NCI-H446 (cell line): ENCODE measurements at regions not wholly inside any gene's neighbourhood (a gene's known extent, or its start where the extent isn't known, plus 50 kb on each side); places are given as distances from the start of the nearest gene placed in this dataset.

Source experiments
- DNase-seq, 2 experiments: peaks; one replicate each; lab custom pipeline; 2025; lab: John Stamatoyannopoulos, UW

DNA sequence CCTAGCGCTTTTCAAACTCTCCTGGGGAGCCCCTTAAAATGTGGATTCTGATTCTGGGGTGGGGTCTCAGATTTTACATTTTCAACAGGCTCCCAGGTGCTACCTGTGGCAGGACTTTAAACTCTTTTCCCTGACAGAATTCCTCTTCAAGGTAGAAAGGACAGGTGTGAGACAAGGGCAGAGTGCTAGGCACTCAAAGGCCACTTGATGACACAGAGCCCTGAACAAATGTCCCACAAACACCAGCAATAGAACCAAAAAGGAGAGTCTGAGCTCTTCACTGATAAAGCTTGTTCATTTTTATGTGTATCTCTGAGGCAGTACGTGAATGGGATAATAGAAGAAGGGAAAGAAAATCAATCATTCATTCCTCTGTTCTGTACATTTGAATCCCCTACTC lies 77.7 kb upstream of the PELI1 start:
- DNase-seq = no peak

DNA sequence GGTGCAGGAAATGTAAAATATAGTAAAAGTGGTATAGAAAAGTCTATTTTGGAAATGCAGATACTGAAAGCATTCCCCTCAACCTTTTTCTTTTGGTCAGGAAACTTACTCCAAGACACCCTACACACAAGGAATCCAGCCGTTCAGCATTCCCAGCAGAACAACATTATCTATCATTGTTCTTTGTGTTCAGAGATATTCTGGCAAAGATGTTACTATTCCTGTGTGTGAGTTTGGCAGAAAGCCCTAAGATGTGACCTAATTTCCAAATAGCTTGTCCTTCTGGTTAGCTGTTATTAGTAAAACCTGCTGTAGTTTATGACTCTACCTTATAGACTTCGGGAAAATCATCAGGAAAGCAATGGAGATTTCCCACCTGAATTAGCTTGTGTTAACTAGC lies 78.1 kb upstream of the PELI1 start:
- peak in 1 of 2 experiments; percentile 49 for DNase-seq

DNA sequence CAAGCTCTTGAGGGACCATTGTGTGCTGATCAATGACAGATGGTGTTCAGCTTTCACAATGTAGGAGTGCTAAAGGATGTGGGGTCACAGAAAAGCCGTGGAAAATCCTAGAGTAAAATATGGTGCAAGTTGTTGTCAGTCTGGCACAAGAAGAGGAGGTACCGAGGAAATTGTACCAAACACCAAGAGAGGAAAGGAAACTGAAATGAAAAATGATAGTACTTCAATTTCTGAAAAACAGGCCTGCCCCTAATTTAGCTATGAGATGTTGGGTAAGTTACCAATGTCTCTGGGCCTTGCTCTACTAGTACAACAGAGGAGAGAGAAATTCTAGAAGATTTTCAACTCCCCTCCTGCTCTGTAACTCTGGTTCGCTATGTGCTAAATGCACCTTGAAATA lies 78.8 kb upstream of the PELI1 start:
- DNase-seq = no peak

DNA sequence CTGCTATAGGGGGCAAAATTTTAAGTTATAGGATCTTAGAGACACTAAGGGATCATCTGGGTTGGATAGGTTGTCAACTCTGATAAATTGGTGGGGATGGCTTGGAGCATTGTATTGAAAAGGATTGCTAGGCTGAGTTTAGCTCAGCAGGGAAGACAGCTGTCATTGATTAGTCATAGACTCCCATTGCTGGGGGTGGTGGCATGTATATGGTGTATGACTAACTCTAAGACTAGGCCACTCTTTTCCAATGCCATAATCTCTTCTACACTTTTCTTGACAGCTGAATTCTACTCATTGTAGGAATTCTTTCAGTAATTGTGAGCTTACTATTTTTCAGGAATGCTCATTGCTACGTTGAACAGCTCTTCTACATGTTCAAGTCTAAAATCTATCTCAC lies 81.3 kb upstream of the PELI1 start:
- DNase-seq = peak in 1 of 2 experiments; percentile 32

DNA sequence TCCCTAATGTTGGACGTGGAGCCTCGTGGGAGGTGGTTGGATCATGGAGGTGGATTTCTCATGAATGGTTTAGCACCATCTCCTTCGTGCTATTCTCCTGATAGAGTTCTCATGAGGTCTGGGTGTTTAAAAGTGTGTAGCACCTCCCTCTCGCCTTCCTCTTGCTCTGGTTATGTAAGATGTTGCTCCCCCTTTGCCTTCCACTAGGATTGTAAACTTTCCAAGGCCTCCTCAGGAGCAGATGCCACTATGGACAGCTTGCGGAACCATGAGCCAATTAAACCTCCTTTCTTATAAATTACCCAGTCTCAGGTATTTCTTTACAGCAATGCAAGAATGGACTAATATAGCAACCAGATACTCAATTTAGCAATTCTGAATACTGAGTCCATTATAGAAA lies 82.4 kb upstream of the PELI1 start:
- DNase-seq = peak in 1 of 2 experiments; percentile 37

DNA sequence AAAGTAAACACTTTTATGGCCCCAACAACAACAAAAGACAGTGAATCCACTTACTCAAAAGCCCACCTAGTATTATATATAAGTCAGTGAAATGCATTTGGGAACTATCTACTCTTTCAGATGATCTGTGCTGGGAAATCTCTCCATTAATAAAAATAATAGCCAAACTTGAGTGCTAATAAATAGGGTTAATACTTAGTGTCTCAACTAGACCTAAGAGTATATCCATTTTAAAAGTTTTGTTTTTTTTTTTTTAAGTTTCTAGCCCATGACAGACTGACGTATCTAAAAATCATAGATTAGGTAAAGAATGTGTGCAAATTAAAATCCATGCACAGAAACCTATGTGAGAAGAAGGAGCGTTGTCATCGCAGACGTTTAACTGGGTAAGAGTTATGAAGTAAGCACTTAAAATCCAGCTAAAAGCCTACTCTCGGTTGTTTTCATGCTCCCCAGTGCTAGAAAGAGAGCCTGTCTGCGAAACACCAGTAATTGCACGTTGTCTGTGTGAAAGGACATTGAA lies 83.4 kb upstream of the PELI1 start:
- no peak for DNase-seq

DNA sequence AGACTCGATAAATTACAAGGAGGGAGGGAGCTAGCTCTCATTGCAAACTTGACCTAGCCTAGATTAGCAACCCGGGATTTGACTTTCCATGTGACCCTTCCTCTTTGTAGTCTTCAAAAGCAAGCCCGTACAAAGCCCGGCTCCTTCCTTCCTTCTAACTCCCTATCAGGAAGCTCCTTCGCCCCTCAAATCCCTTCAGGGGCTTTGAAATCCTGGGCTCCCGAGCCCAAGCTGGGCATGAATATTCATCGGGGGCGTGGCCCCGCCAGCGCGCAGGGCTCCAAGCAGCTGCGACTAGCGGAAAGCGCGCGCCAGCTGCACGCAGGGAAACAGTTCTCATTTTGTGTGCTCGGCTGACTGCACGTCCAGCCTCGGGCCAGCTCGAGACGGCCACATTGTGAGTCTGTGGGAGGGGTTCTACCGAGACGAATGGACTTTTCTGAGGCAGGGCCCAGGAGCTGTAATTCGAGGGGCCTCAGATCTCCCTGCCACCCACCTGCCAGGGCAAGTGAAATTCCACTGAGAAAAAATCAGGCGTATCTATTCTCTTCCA lies 84.0 kb upstream of the PELI1 start:
- peak in 1 of 2 experiments; percentile 9 for DNase-seq

DNA sequence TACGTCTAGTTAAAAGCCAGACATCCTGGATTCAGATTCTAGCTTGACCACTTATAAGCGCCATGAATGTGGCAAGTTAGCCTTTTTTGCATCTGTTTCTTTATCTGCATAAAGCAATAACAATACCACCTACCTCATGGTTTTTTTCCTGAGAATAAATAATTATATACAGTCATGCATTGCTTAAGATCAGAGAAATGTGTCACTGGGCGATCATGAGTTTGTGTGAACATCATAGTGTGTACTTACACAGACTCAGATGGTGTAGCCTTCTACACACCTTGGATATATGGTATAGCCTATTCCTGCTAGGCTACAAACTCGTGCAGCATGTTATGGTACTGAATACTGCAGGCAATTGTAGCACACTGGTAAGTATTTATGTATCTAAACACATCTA lies 84.7 kb upstream of the PELI1 start:
- DNase-seq = no peak

DNA sequence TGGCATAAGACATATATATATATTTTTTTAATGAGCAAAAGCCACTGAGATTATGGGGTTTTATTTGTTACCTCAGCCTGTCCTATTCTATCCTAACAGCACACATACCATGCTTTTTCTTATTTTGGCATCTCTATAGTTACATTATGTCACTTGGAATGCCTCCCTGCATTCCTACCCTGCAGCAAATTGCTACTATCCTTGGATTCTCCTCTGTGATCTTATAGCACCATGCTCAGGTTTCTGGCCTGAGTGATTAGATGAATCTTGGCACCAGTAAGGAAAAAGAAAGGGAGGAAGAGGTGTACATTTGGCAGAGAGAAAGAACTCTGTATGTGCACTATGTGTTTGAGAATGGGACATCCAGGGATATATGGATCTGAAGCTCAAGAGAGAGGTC lies 86.3 kb upstream of the PELI1 start:
- no peak for DNase-seq

DNA sequence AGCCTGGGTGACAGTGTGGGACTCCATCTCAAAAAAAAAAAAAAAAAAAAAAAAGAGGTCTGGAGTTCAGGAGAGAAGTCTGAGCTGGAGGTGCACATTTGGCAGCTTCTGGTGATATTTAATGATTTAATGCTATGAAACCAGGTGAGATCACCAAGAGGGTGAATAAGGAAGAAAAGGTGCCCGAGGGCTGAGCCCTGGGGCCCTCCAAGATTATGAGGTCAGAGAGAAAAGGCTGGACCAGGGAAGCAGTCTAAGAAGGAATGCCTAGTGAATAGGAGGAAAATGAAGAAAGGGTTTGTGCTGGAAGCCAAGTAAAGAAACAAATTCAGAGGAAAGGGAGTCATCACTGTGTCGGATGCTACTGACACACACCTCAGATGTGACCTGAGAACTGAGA lies 88.0 kb upstream of the PELI1 start:
- no peak for DNase-seq

DNA sequence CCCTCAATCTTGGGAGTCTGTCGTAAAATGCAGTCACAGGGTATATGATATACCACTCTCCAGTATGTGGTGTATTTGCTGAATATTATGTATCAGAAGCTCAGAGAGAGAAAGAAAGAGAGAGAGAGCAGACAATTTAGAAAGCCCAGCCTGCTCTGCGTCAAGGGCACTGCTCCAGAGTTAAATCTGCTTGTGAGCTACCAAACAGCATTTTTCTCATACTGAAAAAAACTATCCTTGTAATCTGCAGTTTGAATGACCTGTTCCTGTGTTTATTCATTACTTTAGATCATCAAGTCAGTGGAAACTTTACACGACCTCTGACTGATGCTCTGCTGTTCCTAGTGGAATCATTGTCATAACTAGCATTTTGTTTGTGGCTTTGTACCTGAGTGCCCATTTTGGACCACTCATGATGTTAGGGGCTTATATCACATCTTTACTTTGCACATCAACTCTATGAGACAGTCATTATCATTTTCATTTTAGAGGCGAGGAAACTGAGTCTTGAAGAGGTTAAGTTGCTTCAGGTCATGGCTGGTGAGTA lies 89.2 kb upstream of the PELI1 start:
- no peak for DNase-seq

DNA sequence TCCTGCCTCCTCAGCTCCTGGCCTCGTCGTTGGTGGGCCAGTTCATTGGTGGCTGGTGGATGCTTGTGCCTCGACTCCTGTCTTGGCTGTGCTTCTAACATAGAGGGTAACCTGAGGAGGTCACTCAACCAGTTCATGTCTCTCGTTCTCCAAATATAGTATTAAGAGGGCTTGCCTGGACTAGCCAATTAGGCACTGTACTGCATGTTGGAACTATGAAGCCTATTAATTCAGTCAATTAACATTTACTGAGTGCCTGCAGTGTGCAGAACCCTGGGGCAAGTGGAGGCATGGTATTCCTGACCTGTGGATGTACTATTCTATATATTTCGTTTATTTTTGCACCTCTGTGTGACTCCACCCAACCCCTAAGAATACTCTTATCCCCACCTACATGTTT lies 89.9 kb upstream of the PELI1 start:
- no peak for DNase-seq

DNA sequence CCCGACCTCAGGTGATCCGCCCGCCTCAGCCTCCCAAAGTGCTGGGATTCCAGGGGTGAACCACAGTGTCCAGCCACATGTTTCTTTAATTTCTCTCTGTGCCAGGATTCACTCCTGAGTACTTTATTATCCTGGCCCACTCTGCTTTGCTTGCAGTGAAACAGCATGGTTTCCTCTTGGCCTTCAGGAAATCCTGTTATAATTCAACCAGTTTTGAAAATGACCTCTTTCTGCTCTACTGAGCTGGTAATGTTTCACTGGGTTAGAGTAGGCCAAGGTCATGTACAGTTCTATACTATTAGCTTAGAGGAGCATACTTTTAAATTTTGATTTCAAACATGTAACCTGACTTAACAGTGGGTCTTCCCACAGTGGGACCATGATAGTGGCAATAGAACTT lies 90.6 kb upstream of the PELI1 start:
- DNase-seq = no peak

DNA sequence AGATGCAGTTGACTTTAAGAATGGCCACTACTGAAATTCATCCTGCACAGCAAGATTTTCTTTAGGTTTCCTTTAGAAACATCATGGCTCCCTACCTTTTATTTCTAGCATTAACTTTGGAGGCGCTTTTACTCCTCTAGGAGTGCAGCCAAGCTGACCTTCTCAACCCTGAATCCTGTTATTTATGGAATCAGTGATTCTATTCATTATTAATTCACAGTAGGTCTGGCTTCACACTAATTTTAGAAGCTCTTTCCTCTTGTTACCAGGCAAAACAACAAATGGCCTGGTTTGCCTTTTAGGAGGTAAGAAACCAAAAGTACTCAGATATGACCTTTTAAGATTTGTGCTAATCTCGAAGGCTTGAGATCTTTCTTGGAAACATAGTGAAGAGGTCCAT lies 93.0 kb upstream of the PELI1 start:
- no peak for DNase-seq

DNA sequence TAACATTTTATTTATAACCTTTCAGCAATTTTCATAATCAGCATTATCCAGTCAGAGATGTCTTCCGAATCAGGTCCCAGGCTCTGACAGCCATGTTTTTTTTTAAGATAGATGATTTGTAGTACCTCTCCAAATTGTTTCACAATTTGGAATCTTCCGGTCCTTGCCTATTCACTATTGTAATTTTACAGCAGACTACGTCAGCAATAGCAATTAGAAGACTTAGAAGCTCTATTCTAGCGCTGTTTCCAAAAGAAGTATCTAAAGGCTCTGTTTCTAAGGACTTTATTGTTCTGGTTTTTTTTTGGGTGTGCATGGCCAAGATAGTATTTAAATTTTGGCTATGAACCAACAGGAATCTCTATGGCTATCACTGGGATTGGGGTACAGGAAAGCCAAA lies 94.6 kb upstream of the PELI1 start:
- DNase-seq = no peak

DNA sequence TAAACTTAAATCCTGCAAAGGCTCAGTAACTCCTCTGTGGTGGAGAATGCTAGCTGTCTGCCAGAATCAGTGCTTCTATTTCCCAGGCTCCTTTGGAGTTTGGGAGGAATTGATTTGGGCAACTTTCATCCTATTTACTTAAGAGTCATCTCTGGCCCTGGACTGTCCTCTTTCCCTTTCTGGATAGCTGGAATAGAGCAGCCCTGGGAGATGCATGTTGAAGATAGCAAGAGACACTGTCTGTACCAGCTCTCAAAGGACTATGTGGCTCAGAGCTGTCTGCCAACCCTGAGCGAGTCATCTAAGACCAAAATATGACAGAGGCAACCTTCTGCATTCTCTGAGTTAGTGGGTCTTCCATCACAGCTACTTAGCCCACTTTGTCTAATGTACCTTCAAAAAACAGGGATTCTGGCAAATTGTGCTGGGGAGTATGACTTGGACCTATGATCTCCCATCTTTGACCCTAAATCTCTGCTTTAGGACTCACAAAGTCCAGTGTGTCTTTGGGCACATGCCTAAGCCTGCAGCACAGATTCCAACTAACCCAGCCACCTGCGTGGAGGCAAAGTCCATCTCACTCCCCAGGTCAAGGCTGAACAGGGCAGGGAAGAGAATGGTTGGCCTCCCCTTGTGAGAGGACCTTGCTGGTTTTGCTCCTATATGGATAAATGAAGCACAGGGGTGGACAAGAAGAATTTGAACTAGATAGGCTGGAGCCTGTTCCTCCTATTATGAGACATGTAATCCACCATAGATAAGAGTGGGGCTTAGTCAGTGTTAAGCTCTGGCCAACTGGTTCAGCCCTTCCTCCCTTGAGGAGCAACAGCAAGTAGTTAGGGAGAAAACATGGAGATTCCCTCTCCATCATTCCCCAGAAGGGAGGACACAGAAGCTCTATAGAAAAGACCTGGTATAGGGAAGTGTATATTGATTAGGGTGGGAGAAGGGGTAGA lies 99.1 kb upstream of the PELI1 start:
- DNase-seq = no peak

DNA sequence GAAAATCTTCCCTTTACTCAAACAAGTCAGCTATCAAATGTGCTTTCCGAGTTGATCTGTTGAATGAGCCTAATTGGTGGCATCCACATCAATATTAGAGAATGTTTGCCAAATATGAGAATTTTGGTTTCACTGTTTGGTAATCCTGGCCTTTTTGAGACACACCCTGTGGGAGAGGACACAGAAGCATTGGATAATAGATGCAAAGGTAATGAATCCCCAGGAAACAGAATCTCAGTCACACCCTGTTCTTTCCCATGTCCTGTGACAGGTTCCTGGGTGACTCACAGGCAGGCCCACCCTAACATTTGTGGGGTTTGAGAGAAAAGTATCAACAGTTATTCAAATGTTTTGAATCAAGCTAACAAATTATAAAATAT lies 99.8 kb upstream of the PELI1 start:
- no peak for DNase-seq

DNA sequence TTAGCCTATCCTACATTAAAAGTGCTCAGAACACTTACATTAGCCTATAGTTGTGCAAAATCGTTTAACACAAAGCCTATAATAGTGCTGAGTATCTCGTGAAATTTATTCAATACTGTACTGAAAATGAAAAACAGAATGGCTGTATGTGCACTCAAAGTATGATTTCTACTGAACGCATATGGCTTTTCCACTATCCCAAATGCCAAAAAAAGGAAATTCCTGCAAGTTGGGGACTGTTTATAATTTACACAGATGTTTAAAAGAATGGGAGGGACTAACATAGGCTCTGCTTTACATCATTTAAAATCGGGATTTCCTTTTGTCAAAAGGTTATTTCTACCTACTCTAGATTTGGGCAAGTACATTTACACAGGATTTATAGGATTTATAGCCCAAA lies 101.4 kb upstream of the PELI1 start:
- no peak for DNase-seq

DNA sequence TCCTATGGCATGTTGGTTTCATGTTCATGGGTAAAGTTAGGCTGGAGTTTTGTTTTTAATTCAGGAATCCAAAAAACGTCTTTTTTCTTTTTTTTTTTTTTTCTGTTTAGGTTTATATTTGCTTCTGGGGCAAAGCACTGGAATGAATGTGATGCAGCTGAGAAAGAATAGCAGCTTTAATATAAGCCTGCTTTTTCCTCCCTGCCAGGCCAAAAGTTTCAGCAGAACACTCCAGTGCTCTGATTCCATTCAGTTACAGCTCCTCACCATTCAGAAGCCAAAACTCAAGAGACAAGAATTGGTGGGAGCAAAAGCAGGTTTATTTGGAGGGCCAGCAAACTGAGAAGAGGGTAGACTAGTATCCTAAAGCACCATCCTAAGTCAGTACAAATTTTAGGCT lies 102.7 kb upstream of the PELI1 start:
- no peak for DNase-seq

DNA sequence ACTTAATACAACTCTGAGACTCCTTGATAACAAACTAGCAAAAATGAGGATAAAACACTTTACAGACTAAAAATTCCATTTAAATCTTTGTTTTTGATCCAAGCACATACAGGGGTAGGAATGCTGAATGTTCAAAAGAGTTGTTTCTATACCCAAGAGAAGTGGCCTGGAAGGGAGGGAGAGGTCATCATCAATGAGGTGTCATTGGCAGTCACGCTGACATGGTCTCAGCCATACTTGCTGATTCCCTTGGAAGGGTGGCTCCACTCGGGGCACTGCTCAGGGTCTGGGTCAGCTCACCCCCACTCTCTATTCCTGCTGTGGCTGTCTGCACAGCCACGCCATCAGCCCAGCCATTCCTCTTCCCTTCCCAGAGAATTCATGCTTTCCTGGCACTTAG lies 105.2 kb upstream of the PELI1 start:
- DNase-seq = no peak

DNA sequence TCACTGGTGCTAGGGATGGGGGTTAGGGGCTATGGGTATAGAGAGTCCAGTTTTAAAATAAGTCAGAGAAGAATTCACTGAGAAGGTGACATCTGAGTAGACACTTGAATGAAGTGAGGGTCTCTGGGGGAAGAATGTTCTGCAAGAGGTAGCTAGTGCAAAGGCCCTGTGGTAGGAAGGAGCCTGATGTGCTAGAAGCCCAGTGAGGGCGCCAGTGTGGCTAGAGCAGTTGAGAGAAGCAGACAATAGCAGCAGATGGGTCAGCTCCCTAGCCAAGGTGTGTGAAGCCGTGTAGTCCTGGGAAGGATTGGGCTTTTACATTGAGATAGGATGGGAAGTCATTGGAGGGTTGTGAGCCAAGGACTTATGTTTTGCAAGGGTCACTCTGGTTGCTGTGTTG lies 105.8 kb upstream of the PELI1 start:
- DNase-seq = no peak

DNA sequence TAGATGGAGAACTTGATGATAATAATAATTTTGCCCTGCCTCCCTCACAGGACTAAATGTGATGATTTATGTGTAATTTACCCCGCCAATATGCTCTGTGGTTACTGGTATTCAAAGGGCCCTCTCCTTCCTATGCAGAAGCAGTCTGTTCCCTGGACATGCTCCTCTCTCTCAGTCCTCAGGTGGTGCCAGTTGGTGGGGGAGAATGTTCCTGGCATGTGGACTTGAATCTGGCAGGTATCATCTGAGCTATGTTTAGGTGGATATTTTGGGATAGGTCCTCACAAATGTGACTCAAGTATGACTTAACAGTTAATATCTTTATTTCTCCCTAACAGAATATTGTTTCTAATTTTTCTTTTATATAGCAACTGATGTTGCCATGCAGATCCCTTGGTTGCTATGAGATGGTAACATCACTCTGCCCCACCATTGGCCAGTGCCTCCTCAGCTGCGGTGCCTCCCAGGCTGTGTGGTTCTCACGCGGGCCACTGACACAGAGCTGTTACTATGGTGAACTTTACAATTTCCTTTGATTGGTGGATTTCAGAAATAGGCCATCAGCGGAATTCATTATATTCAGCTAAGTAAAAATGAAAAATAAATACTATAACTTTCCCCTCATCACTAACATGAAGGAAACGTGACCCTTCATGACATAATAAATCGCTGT lies 106.7 kb upstream of the PELI1 start:
- no peak for DNase-seq
